GM13977 (cell line): ENCODE measurements at regions not wholly inside any gene's neighbourhood (a gene's known extent, or its start where the extent isn't known, plus 50 kb on each side); places are given as distances from the start of the nearest gene placed in this dataset.
"Not testable (repeated sequence)": the region's sequence is repeated elsewhere in the genome, so short reads cannot be mapped to it uniquely, and the experiment has no call there.

ENCODE experiments used
- DNase-seq: peaks from one replicate; pipeline ENCODE4 v3.0.0; 2012; ENCODE audit warnings: low spot score
- in situ Hi-C: fragments of 300-500 bp; cut with MboI; formaldehyde crosslinking; loops from one replicate; pipeline ENCODE4 v1.12.0; 2022; ENCODE audit warnings: low sequenced_read_pairs, low pct_unique_long_range_greater_than_20kb, mixed read lengths, inconsistent platforms; ENCODE audit not compliant: unreplicated experiment
- TF ChIP-seq, protein P1 (sequence below): IDR thresholded peaks from 2 replicates; pipeline ENCODE4 v1.5.1; 2012; ENCODE audit warnings: mild to moderate bottlenecking, control low read depth; ENCODE audit not compliant: insufficient read depth; ENCODE audit errors: extremely low read depth, missing control alignments

DNA sequence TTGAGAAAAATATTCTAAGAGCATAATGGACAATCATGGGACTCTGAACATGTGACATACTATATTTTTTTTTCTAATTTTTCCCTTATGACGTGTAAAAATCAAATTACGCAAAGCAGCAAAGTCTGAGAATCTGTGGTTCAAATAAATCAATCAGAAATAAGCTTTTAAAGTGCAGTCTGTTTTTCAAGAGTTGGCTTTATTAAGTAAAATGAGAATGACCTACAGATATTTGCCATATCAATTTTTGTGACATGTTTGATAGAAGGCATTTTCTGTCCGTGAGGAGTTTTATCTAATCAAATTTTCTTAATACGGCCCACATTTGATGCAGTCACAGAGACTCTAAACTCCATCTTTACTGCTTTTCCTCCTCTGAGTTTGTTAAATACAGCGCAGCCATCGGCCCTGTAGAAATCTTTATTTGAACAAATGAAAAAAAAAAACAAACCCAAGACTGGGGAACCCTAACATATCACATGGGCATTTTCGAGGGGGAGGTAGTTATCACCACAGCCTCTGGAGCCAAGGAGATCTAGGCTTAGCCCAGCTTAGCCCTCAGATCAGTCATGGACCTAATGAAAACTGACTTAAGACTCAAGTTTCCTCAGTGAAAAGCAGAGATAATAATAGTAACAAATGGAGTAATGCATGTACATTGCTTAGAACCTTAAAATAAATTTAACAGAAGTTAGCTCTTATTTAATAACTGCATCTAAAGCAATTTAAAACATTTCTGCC is 263.6 kb upstream of the C9orf72 start:
- TF ChIP-seq, protein P1, sequence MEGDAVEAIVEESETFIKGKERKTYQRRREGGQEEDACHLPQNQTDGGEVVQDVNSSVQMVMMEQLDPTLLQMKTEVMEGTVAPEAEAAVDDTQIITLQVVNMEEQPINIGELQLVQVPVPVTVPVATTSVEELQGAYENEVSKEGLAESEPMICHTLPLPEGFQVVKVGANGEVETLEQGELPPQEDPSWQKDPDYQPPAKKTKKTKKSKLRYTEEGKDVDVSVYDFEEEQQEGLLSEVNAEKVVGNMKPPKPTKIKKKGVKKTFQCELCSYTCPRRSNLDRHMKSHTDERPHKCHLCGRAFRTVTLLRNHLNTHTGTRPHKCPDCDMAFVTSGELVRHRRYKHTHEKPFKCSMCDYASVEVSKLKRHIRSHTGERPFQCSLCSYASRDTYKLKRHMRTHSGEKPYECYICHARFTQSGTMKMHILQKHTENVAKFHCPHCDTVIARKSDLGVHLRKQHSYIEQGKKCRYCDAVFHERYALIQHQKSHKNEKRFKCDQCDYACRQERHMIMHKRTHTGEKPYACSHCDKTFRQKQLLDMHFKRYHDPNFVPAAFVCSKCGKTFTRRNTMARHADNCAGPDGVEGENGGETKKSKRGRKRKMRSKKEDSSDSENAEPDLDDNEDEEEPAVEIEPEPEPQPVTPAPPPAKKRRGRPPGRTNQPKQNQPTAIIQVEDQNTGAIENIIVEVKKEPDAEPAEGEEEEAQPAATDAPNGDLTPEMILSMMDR = no peak
- no peak for DNase-seq
- in situ Hi-C loops = no loop called here

DNA sequence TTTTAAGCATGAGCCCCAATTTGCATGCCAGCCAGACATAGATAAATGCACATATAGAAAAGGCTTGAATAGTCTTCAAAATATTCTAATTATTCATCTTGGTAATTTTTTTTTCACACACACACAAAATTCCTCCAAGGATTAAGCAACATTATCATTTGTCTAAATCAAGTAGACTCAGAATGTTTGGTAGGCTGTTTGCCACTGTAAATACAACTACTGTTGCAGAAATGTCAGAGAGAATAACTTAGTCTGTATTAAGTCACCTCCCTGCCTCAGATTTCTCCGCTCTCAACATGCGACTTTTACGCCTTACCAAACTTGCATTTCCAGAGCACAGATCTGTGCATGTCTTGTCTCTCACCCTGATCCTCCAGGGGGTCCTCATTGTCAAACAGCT is 265.6 kb upstream of the C9orf72 start:
- DNase-seq = no peak
- TF ChIP-seq, protein P1 = no peak
- in situ Hi-C loops = no loop called here

DNA sequence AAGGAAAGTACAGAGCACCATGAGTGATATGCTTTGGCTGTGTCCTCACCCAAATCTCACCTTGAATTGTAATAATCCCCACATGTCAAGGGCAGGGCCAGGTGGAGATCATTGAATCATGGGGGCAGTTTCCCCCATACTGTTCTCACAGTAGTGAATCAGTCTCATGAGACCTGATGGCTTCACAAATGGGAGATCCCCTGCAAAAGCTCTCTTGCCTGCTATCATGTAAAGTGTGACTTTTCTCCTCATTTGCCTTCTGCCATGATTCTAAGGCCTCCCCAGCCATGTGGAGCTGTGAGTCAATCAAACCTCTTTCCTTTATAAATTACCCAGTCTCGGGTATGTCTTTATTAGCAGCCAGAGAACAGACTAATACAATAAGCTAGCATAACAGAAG is 266.5 kb upstream of the C9orf72 start:
- DNase-seq, in situ Hi-C loops: not testable (repeated sequence)

DNA sequence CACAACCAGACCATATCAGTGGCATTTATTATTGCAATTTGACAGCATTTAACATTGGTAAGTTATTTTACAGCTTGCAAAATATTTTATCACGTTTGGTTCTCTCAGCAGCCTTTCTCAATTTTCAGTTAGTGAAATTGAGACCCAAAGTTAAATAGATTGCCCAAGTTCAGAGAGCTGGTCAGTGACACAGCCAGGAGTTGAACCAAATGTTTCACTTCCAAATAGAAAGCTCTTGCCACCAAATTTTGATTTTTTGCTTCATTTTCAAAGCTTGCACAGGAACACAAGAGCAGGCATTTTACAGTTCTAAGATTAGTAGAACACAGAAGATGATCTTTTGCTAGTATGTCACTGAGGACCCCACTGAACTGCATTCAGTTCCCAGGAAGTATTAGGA is 271.5 kb upstream of the C9orf72 start:
- DNase-seq = no peak
- in situ Hi-C loops = no loop called here
- TF ChIP-seq, protein P1 = no peak

DNA sequence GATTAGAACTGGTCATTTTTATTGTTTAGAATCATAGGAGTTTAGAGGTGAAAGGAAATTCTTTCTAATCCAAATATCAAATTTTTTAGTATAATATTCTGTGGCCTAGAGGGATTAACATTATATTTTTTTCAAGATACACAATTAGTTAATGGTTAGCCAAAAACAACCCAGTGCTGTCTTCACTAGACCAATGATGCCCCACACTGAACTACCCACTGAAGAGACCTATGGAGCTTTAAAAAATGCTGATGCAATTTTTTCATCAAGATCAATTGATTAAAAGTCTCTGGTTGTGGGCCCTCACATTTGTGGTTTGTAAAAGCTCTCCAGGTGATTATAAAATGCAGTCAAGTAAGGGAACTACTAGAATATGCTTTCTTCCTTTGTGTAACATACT is 274.1 kb upstream of the C9orf72 start:
- TF ChIP-seq, protein P1 = no peak
- DNase-seq = no peak
- in situ Hi-C loops = no loop called here

DNA sequence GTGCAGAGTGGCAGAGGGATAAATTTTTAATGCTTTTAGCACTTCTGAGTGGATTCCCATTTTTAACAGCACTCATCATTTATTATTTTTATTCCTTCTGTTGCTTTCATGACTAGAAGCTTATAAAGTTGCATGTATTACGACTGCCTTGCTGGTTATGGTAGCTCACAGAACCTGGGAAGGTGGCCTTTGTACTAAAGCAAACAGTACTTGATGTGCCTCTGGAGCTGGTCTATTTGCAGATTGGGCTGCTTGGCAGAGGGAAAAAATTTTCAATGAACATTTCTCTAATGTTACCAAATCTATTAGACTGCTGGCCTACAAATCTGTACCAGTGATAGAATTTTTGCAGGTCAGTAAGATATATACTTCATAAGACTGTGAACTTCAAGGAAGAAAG is 274.5 kb upstream of the C9orf72 start:
- no peak for DNase-seq
- in situ Hi-C loops = no loop called here
- TF ChIP-seq, protein P1 = no peak

DNA sequence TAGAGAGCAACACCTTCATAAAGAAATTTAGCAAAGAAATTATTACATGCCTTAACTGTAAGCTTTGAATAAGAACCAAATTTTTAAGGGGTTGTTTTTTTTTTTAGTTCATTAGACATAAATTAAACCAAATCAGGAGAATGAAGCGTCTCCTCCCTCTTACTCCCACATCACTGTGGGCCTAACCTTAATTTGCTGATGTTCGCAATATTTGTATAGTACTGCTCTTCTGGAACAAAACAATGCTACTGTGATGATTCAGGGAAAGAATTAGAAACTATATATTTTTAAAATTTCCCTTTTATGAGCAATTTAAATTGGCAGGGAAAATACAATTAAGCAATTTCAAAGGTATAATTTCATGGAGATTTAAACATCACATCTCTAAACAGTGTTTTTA is 275.0 kb upstream of the C9orf72 start:
- TF ChIP-seq, protein P1 = no peak
- in situ Hi-C loops = no loop called here
- DNase-seq = no peak
